ENCODE measurements at regions not wholly inside any gene's neighbourhood (a gene's known extent, or its start where the extent isn't known, plus 50 kb on each side); places are given as distances from the start of the nearest gene placed in this dataset.

DNA sequence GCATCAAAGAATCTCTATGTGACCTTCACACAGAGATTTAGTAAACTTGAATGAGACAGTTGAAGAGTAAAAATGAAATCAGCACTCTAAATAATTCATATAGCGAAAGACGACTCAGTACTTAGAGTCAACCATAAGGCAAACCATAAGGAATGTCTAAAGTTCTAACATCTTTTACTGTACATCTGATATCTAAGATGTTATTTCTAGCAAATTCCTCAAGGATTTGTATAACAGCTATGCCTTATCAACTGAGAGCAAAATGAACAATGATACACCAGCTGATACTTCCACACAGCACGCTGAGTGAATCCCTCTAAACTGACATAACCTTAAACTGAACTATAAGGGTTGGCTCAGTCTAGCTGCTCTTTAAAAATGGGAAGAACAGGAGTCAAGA, 760.3 kb downstream of the EFNA5 start:
- H3K36me3 ChIP-seq = no peaks in the 10 kb centered on the region
- H3K27me3 ChIP-seq = no peaks in the 10 kb centered on the region
- intact Hi-C loops (cut with DNase I) = no loop called here
- 80% methylated on average over 3 of the region's 3 CpGs for WGBS (ENCODE audit: insufficient coverage, low coverage, low lambda C conversion rate, missing lambda C conversion rate)
- no peak for TF ChIP-seq POLR2A (IDR thresholded peaks at IDR 0.05)
- TF ChIP-seq, protein P1, sequence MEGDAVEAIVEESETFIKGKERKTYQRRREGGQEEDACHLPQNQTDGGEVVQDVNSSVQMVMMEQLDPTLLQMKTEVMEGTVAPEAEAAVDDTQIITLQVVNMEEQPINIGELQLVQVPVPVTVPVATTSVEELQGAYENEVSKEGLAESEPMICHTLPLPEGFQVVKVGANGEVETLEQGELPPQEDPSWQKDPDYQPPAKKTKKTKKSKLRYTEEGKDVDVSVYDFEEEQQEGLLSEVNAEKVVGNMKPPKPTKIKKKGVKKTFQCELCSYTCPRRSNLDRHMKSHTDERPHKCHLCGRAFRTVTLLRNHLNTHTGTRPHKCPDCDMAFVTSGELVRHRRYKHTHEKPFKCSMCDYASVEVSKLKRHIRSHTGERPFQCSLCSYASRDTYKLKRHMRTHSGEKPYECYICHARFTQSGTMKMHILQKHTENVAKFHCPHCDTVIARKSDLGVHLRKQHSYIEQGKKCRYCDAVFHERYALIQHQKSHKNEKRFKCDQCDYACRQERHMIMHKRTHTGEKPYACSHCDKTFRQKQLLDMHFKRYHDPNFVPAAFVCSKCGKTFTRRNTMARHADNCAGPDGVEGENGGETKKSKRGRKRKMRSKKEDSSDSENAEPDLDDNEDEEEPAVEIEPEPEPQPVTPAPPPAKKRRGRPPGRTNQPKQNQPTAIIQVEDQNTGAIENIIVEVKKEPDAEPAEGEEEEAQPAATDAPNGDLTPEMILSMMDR (IDR thresholded peaks at IDR 0.05) = no peak
- ATAC-seq = no peak
- H3K4me3 ChIP-seq = no peak overlapping the region
- H3K27ac ChIP-seq = no peak overlapping the region
- no peaks in the 10 kb centered on the region for H3K9me3 ChIP-seq
- no peak for DNase-seq
- H3K4me1 ChIP-seq = no peaks in the 10 kb centered on the region

DNA sequence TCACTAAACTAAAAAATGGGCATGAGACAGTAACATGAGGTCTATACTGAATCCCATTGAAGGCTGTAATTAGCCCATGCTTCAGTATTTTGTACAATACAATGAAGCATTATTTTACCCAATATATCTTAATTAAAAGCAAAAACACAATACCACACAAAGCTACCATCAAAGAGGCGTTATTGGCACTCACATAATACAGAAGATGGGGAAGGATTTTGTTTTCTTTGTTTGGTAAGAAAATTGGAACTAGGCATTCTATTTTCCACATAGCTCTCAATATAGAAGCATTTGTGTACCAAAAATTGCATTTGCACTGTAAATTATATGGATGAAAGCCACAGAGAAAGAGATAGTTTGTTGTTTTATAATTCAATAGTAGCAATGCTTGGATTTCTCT, 761.0 kb downstream of the EFNA5 start:
- no peaks in the 10 kb centered on the region for H3K9me3 ChIP-seq
- WGBS (ENCODE audit: insufficient coverage, low coverage, low lambda C conversion rate, missing lambda C conversion rate) = 61% methylated on average over 1 of the region's 1 CpG

DNA sequence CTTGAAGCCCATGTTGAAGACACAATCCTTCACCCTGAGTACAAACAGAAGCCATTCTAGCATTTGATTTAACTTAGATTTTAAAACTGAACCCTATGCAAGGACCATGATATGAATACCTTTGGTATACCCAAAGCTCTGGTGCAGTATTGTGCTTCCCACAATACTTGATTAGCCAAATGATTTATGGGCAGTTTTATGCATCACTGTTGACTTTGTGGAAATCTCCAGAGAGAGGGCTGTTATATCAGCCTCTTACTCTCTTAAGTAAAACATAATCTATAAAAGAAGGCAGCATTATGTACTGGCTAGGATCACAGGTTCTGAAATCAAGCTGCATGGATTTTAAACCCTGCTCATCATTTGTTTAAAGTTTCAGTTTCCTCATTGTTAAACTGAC, 762.8 kb downstream of the EFNA5 start:
- intact Hi-C loops (cut with DNase I) = no loop called here
- DNase-seq (no peak), ATAC-seq (no peak)
- no peak overlapping the region for H3K27ac ChIP-seq
- H3K36me3 ChIP-seq = no peaks in the 10 kb centered on the region
- TF ChIP-seq, protein P1 (IDR thresholded peaks at IDR 0.05) = no peak
- TF ChIP-seq POLR2A (IDR thresholded peaks at IDR 0.05) = no peak
- H3K4me3 ChIP-seq = no peak overlapping the region
- no peaks in the 10 kb centered on the region for H3K27me3 ChIP-seq
- H3K9me3 ChIP-seq = no peaks in the 10 kb centered on the region
- H3K4me1 ChIP-seq = no peaks in the 10 kb centered on the region

More for the DNA sequence above, 761.0 kb downstream of the EFNA5 start:
- TF ChIP-seq, protein P1 (IDR thresholded peaks at IDR 0.05) = no peak
- TF ChIP-seq POLR2A (IDR thresholded peaks at IDR 0.05) = no peak
- H3K36me3 ChIP-seq = no peaks in the 10 kb centered on the region
- ATAC-seq (no peak), DNase-seq (no peak)
- no peaks in the 10 kb centered on the region for H3K4me1 ChIP-seq
- H3K4me3 ChIP-seq = no peak overlapping the region
- intact Hi-C loops (cut with DNase I) = no loop called here
- H3K27ac ChIP-seq = no peak overlapping the region
- no peaks in the 10 kb centered on the region for H3K27me3 ChIP-seq

DNA sequence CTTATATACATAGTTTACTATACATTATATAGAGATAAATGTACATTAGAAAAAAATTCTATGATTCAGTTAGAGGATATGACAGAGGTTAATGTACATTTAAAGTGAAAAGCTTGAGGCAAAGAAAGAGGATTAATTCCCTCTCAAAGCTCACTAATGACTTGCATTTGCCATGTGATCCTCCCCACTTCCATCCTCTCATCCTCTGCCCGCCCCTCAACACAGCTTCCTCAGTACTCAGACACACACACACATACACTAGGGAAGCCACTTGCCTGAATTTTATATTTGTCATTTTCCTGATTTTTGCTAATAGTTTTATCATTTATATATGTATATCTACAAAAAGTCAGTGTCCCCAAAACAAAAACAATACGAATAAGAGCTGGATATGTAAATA, 764.5 kb downstream of the EFNA5 start:
- Histone ChIP-seq H3K4me3 (no peak overlapping the region), H3K9me3 (no peaks in the 10 kb centered on the region), H3K4me1 (no peaks in the 10 kb centered on the region), H3K27me3 (no peaks in the 10 kb centered on the region), H3K27ac (no peak overlapping the region), H3K36me3 (no peaks in the 10 kb centered on the region)
- TF ChIP-seq, protein P1 (IDR thresholded peaks at IDR 0.05) = no peak
- TF ChIP-seq POLR2A (IDR thresholded peaks at IDR 0.05) = no peak
- ATAC-seq (no peak), DNase-seq (no peak)
- 41% methylated on average over 2 of the region's 2 CpGs for WGBS (ENCODE audit: insufficient coverage, low coverage, low lambda C conversion rate, missing lambda C conversion rate)
- intact Hi-C loops (cut with DNase I) = no loop called here

DNA sequence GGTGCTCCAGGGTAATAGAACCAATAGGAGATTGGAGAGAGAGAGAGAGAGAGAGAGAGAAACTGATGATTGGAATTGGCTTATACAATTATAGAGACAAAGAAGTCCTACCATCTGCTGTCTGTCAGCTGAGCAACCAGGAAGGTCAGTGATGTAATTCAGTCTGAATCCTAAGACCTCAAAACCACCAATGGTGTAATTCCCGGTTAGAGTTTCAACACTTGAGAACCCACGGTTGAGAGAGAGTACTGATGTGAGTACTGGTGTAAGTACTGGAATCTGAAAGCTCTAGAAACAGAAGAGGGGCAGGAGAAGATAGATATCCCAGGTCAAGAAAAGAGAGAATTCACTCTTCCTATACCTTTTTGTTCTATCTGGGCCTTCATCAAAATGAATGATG, 775.8 kb downstream of the EFNA5 start:
- Histone ChIP-seq H3K36me3 (no peaks in the 10 kb centered on the region), H3K4me3 (no peak overlapping the region), H3K4me1 (no peaks in the 10 kb centered on the region), H3K27me3 (no peaks in the 10 kb centered on the region), H3K27ac (no peak overlapping the region), H3K9me3 (no peaks in the 10 kb centered on the region)
- DNase-seq (no peak), ATAC-seq (no peak)
- 24% methylated on average over 2 of the region's 2 CpGs for WGBS (ENCODE audit: insufficient coverage, low coverage, low lambda C conversion rate, missing lambda C conversion rate)
- TF ChIP-seq POLR2A (IDR thresholded peaks at IDR 0.05) = no peak
- TF ChIP-seq, protein P1 (IDR thresholded peaks at IDR 0.05) = no peak
- intact Hi-C loops (cut with DNase I) = no loop called here

Measured in right lobe of liver (tissue), 6 donors.